ENCODE measurements at regions not wholly inside any gene's neighbourhood (a gene's known extent, or its start where the extent isn't known, plus 50 kb on each side); places are given as distances from the start of the nearest gene placed in this dataset.
"Not testable (repeated sequence)": the region's sequence is repeated elsewhere in the genome, so short reads cannot be mapped to it uniquely, and the experiment has no call there.

DNA sequence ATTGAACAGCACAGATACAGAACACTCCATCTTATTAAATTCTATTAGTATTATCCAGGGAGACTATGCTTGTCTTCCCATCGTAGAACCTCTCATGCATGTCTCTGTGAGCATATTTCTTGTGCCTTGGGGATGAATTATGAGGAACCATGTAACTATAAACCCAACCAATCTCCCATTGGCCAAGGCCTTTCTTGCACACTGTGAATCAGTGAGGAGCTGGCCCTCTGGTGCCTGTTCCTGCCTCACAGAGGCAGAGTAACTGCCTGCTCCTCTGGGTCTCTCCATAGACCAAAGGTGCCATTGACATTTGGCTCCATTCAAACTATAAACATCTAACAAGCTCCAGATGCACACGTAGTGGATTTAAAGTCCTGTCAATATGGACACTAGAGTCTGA, 190.4 kb downstream of the ENC1 start:
- H3K4me3 ChIP-seq (ENCODE audit: low read depth, low read length) = no peak overlapping the region
- TF ChIP-seq CTCF (IDR thresholded peaks at IDR 0.05; ENCODE audit: borderline replicate concordance, insufficient read depth, low read depth, low read length) = no peak

- TF ChIP-seq CTCF (IDR thresholded peaks at IDR 0.05; ENCODE audit: borderline replicate concordance, insufficient read depth, low read depth, low read length) = no peak
- no peak overlapping the region for H3K4me3 ChIP-seq (ENCODE audit: low read depth, low read length)
Measured at GRCh38 chr5:74446725-74447241, 193.7 kb downstream of the ENC1 start.

GRCh38 chr5:74442466-74442865, 198.1 kb downstream of the ENC1 start:
- no peak overlapping the region for H3K4me3 ChIP-seq (ENCODE audit: low read depth, low read length)

DNA sequence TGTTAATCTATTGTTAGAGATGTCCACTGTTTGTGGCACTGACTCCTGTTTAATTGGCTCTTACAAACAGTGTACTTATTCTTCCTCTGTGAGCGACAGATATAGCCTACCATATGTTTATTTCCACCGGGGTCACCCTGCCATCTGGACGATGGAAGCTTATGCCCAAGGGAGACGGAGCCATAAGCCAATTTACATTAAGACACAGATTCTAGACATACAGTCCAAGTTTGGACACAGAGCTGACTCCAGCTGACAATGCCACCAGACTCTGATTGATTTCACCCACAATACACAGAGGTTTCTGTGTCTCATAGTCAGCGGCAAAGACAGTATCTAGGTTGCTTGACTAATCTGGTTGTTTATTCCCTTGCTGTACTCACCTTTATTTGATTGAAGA, 198.9 kb downstream of the ENC1 start:
- TF ChIP-seq CTCF (IDR thresholded peaks at IDR 0.05; ENCODE audit: borderline replicate concordance, insufficient read depth, low read depth, low read length) = no peak
- H3K4me3 ChIP-seq (ENCODE audit: low read depth, low read length) = no peak overlapping the region

More at GRCh38 chr5:74442466-74442865, 198.1 kb downstream of the ENC1 start:
- TF ChIP-seq CTCF (IDR thresholded peaks at IDR 0.05; ENCODE audit: borderline replicate concordance, insufficient read depth, low read depth, low read length) = no peak

GRCh38 chr5:74440341-74440740, 200.2 kb downstream of the ENC1 start:
- no peak overlapping the region for H3K4me3 ChIP-seq (ENCODE audit: low read depth, low read length)
- TF ChIP-seq CTCF (IDR thresholded peaks at IDR 0.05; ENCODE audit: borderline replicate concordance, insufficient read depth, low read depth, low read length) = no peak

DNA sequence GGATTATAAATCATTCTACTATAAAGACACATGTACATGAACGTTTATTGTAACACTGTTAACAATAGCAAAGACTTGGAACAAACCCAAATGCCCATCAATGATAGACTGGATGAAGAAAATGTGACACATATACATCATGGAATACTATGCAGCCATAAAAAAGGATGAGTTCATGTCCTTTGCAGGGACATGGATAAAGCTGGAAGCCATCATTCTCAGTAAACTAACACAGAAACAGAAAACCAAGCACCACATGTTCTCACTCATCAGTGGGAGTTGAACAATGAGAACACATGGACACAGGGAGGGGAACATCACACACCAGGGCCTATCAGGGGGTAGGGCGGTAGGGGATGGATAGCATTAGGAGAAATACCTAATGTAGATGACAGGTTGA, 202.7 kb downstream of the ENC1 start:
- not testable (repeated sequence) for H3K4me3 ChIP-seq (ENCODE audit: low read depth, low read length)

DNA sequence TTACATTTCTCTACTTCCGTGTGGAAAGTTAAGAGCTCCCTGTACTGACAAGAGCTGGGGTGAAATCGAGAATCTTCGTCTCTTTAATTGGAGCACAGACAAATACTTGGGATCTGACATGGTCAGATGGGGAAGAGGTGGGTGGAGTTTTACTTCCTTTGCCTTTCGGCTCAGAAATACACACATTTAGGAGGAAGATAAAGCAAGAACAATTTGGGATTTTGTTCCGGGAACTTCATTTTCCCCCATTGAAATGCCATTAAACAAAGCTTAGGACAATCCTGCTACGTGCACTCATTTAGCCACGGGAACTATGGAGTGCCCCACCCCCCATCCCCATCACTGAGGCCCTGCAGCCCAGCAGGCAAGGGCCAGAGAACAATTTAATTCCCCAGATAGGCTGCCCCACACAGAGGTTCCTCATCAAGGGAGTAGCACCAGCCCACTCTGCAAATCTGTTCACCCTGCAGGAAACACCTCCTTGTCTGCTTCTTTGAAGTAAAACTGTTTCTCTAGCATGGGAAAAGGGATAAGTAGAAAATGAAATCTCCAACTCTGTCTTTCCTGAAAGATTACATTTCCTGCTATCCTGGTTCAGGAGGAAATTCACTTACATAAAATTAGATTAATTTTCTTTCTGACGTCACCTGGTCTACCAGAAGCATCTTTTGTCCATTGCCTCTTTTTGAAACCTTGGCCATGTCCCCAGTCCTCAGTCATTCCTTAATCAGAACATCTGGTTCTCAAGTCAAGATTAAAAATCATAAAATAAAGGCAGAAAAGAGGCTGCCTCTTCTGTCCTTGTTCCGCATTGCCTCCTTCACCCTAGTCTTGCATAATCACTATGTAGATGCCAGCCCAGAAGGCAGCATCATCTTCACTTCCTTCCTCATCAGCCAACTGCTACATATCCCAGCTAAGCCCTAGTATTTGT, 206.4 kb downstream of the ENC1 start:
- no peak overlapping the region for H3K4me3 ChIP-seq (ENCODE audit: low read depth, low read length)

More for the DNA sequence above, 206.4 kb downstream of the ENC1 start:
- no peak for TF ChIP-seq CTCF (IDR thresholded peaks at IDR 0.05; ENCODE audit: borderline replicate concordance, insufficient read depth, low read depth, low read length)
